Mesenchymal stem cell (in vitro differentiated cells and primary cell): ENCODE measurements at regions not wholly inside any gene's neighbourhood (a gene's known extent, or its start where the extent isn't known, plus 50 kb on each side); places are given as distances from the start of the nearest gene placed in this dataset.

ENCODE experiments used
- DNase-seq: peaks from one replicate; pipeline ENCODE4 v3.0.0-alpha.2; 2013
- H2AFZ ChIP-seq: one replicate; pipeline ENCODE4 v1.6.1; 2013; ENCODE audit warnings: low read depth, mild to moderate bottlenecking, control low read depth, inconsistent platforms, low read length, moderate library complexity
- H2AK5ac ChIP-seq: 2 replicates; pipeline ENCODE4 v1.6.1; 2013; ENCODE audit warnings: low read length, moderate library complexity, mild to moderate bottlenecking, inconsistent platforms; ENCODE audit not compliant: severe bottlenecking
- H2BK120ac ChIP-seq: one replicate; pipeline ENCODE4 v1.6.1; 2013; ENCODE audit warnings: low read depth, mild to moderate bottlenecking, inconsistent platforms, low read length, moderate library complexity
- H2BK12ac ChIP-seq, 2 experiments: one replicate each; pipeline ENCODE4 v1.6.1; 2013; ENCODE audit warnings: inconsistent platforms in 2 of 2, low read length in 2 of 2, mild to moderate bottlenecking in 2 of 2, moderate library complexity in 2 of 2, control low read depth in 1 of 2
- H2BK15ac ChIP-seq: one replicate; pipeline ENCODE4 v1.6.1; 2013; ENCODE audit warnings: mild to moderate bottlenecking, low read depth, inconsistent platforms; ENCODE audit not compliant: poor library complexity, severe bottlenecking
- H2BK5ac ChIP-seq: 2 replicates; pipeline ENCODE4 v1.6.1; 2013; ENCODE audit warnings: low read depth, mild to moderate bottlenecking, low read length, control low read depth, inconsistent platforms; ENCODE audit not compliant: poor library complexity, severe bottlenecking
- H3K14ac ChIP-seq, 2 experiments: one replicate each; pipeline ENCODE4 v1.6.1; 2013; ENCODE audit warnings: inconsistent platforms in 2 of 2, low read length in 2 of 2, control low read depth in 1 of 2, mild to moderate bottlenecking in 1 of 2, moderate library complexity in 1 of 2
- H3K18ac ChIP-seq, 2 experiments: one replicate each; pipeline ENCODE4 v1.6.1; 2013; ENCODE audit warnings: inconsistent platforms in 2 of 2, low read length in 2 of 2, control low read depth in 1 of 2, low read depth in 1 of 2, mild to moderate bottlenecking in 1 of 2
- H3K23ac ChIP-seq, 2 experiments: one replicate each; pipeline ENCODE4 v1.6.1; 2013; ENCODE audit warnings: inconsistent platforms in 2 of 2, low read length in 2 of 2, mild to moderate bottlenecking in 2 of 2, moderate library complexity in 2 of 2, control low read depth in 1 of 2
- H3K27ac ChIP-seq: 2 replicates; pipeline ENCODE4 v1.5.1; 2013; ENCODE audit warnings: mild to moderate bottlenecking, moderate library complexity, low read length, control low read depth, inconsistent platforms; ENCODE audit not compliant: poor library complexity, severe bottlenecking
- H3K27me3 ChIP-seq, 2 experiments: 2 replicates each; pipeline versions ENCODE4 v1.6.1 to v1.7.0; 2013; ENCODE audit warnings: low read length in 2 of 2, mild to moderate bottlenecking in 2 of 2, moderate library complexity in 2 of 2, control low read depth in 1 of 2, inconsistent platforms in 1 of 2; ENCODE audit not compliant: control insufficient read depth in 1 of 2, insufficient read depth in 1 of 2
- H3K36me3 ChIP-seq, 2 experiments: 2 replicates each; pipeline versions ENCODE4 v1.6.1 to v1.7.0; 2013; ENCODE audit warnings: low read length in 2 of 2, control low read depth in 1 of 2, inconsistent platforms in 1 of 2, low read depth in 1 of 2, mild to moderate bottlenecking in 1 of 2; ENCODE audit not compliant: insufficient read depth in 2 of 2, control insufficient read depth in 1 of 2
- H3K4ac ChIP-seq, 2 experiments: one replicate each; pipeline ENCODE4 v1.6.1; 2013; ENCODE audit warnings: inconsistent platforms in 2 of 2, low read length in 2 of 2, mild to moderate bottlenecking in 2 of 2, moderate library complexity in 2 of 2, control low read depth in 1 of 2, low read depth in 1 of 2
- H3K4me1 ChIP-seq: 2 replicates; pipeline ENCODE4 v1.6.1; 2013; ENCODE audit warnings: low read depth, low read length, control low read depth; ENCODE audit not compliant: control insufficient read depth, insufficient read depth
- H3K4me2 ChIP-seq: 2 replicates; pipeline ENCODE4 v1.6.1; 2013; ENCODE audit warnings: low read length, mild to moderate bottlenecking, inconsistent platforms; ENCODE audit not compliant: poor library complexity, severe bottlenecking
- H3K4me3 ChIP-seq, 2 experiments: 2 replicates each; pipeline versions ENCODE4 v1.5.1 to v1.7.0; 2013; ENCODE audit warnings: low read length in 2 of 2, mild to moderate bottlenecking in 2 of 2, control low read depth in 1 of 2, low read depth in 1 of 2; ENCODE audit not compliant: insufficient read depth in 1 of 2
- H3K79me1 ChIP-seq: replicated peaks from 2 replicates; pipeline ENCODE4 v1.6.1; 2013; ENCODE audit warnings: mild to moderate bottlenecking, control low read depth, low read length, inconsistent platforms; ENCODE audit not compliant: poor library complexity, severe bottlenecking
- H3K9ac ChIP-seq: 2 replicates; pipeline ENCODE4 v1.7.0; 2013; ENCODE audit warnings: mild to moderate bottlenecking, low read length, moderate library complexity
- H3K9me3 ChIP-seq: 2 replicates; pipeline ENCODE4 v1.7.0; 2013; ENCODE audit warnings: mild to moderate bottlenecking, low read length; ENCODE audit not compliant: control insufficient read depth
- H4K8ac ChIP-seq: one replicate; pipeline ENCODE4 v1.6.1; 2013; ENCODE audit warnings: inconsistent platforms, mild to moderate bottlenecking, low read length, moderate library complexity
- H4K91ac ChIP-seq: one replicate; pipeline ENCODE4 v1.6.1; 2013; ENCODE audit warnings: mild to moderate bottlenecking, low read length, inconsistent platforms
- WGBS: methylation state at CpG from one replicate; pipeline ENCODE4 v1.1.7; 2013; ENCODE audit warnings: mixed read lengths; 5-methylcytosine and 5-hydroxymethylcytosine counted together

GRCh38 chr13:18952225-18953016 lies 229.2 kb downstream of the TUBA3C start:
- H2BK120ac ChIP-seq, result no peak overlapping the region
- no peak overlapping the region for H3K18ac ChIP-seq
- WGBS, result 63% methylated on average over 18 of the region's 18 CpGs
- H2AFZ ChIP-seq, result no peak overlapping the region
- no peaks in the 10 kb centered on the region for H3K4me1 ChIP-seq
- H3K4ac ChIP-seq, result no peak overlapping the region
- H3K36me3 ChIP-seq, result no peaks in the 10 kb centered on the region
- no peak overlapping the region for H3K14ac ChIP-seq
- no peak overlapping the region for H3K23ac ChIP-seq
- H2BK5ac ChIP-seq, result no peak overlapping the region
- H3K27me3 ChIP-seq, result no peaks in the 10 kb centered on the region
- H3K4me3 ChIP-seq, result no peak overlapping the region
- H3K27ac ChIP-seq, result no peak overlapping the region
- H2BK15ac ChIP-seq, result no peak overlapping the region
- no peak overlapping the region for H2BK12ac ChIP-seq
- no peak overlapping the region for H4K8ac ChIP-seq
- no peaks in the 10 kb centered on the region for H3K9me3 ChIP-seq
- H3K4me2 ChIP-seq, result no peak overlapping the region
- H3K9ac ChIP-seq, result no peak overlapping the region
- H2AK5ac ChIP-seq, result no peak overlapping the region
- no peak overlapping the region for H4K91ac ChIP-seq
- no peaks in the 10 kb centered on the region for H3K79me1 ChIP-seq
- DNase-seq, result no peak

- no peak overlapping the region for H3K27ac ChIP-seq
- H2BK12ac ChIP-seq, result no peak overlapping the region
- no peak overlapping the region for H2BK15ac ChIP-seq
- DNase-seq, result no peak
- no peak overlapping the region for H3K23ac ChIP-seq
- no peaks in the 10 kb centered on the region for H3K4me1 ChIP-seq
- no peak overlapping the region for H3K9ac ChIP-seq
- no peak overlapping the region for H3K4ac ChIP-seq
- no peaks in the 10 kb centered on the region for H3K79me1 ChIP-seq
- H3K4me2 ChIP-seq, result no peak overlapping the region
- H3K14ac ChIP-seq, result no peak overlapping the region
- H2AK5ac ChIP-seq, result no peak overlapping the region
- WGBS, result 92% methylated on average over 13 of the region's 13 CpGs
- no peak overlapping the region for H2AFZ ChIP-seq
- no peak overlapping the region for H3K18ac ChIP-seq
- H4K91ac ChIP-seq, result no peak overlapping the region
- H3K4me3 ChIP-seq, result no peak overlapping the region
- H3K27me3 ChIP-seq, result no peaks in the 10 kb centered on the region
- H2BK5ac ChIP-seq, result no peak overlapping the region
- H3K9me3 ChIP-seq, result no peaks in the 10 kb centered on the region
- no peak overlapping the region for H4K8ac ChIP-seq
- no peak overlapping the region for H2BK120ac ChIP-seq
- H3K36me3 ChIP-seq, result no peaks in the 10 kb centered on the region
Observed at GRCh38 chr13:18951412-18951811, 230.2 kb downstream of the TUBA3C start.

- H3K9ac ChIP-seq, result no peak overlapping the region
- H3K4me3 ChIP-seq, result no peak overlapping the region
- no peak overlapping the region for H2AFZ ChIP-seq
- H3K9me3 ChIP-seq, result no peaks in the 10 kb centered on the region
- H3K4me2 ChIP-seq, result no peak overlapping the region
- H3K27me3 ChIP-seq, result no peaks in the 10 kb centered on the region
- no peak overlapping the region for H3K23ac ChIP-seq
- no peak overlapping the region for H3K14ac ChIP-seq
- no peak overlapping the region for H3K4ac ChIP-seq
- no peaks in the 10 kb centered on the region for H3K36me3 ChIP-seq
- no peak for DNase-seq
- WGBS, result 83% methylated on average over 7 of the region's 7 CpGs
- no peak overlapping the region for H2BK12ac ChIP-seq
- no peak overlapping the region for H3K18ac ChIP-seq
- H2BK5ac ChIP-seq, result no peak overlapping the region
- H2BK15ac ChIP-seq, result no peak overlapping the region
- H2BK120ac ChIP-seq, result no peak overlapping the region
- no peak overlapping the region for H2AK5ac ChIP-seq
- H3K4me1 ChIP-seq, result no peaks in the 10 kb centered on the region
- H4K8ac ChIP-seq, result no peak overlapping the region
- H3K79me1 ChIP-seq, result no peaks in the 10 kb centered on the region
- no peak overlapping the region for H3K27ac ChIP-seq
- H4K91ac ChIP-seq, result no peak overlapping the region
Observed at GRCh38 chr13:18949970-18950369, 231.7 kb downstream of the TUBA3C start.

- H3K18ac ChIP-seq, result no peak overlapping the region
- no peaks in the 10 kb centered on the region for H3K9me3 ChIP-seq
- H3K4me2 ChIP-seq, result no peak overlapping the region
- no peak overlapping the region for H3K23ac ChIP-seq
- H2BK15ac ChIP-seq, result no peak overlapping the region
- no peak overlapping the region for H3K9ac ChIP-seq
- no peaks in the 10 kb centered on the region for H3K36me3 ChIP-seq
- no peaks in the 10 kb centered on the region for H3K27me3 ChIP-seq
- H3K79me1 ChIP-seq, result no peaks in the 10 kb centered on the region
- H2BK120ac ChIP-seq, result no peak overlapping the region
- H2BK5ac ChIP-seq, result no peak overlapping the region
- H2AFZ ChIP-seq, result no peak overlapping the region
- H3K4ac ChIP-seq, result no peak overlapping the region
- H3K4me3 ChIP-seq, result no peak overlapping the region
- WGBS, result 57% methylated on average over 9 of the region's 9 CpGs
- no peak overlapping the region for H3K14ac ChIP-seq
- no peak overlapping the region for H2BK12ac ChIP-seq
- H4K8ac ChIP-seq, result no peak overlapping the region
- H3K4me1 ChIP-seq, result no peaks in the 10 kb centered on the region
- no peak for DNase-seq
- H4K91ac ChIP-seq, result no peak overlapping the region
- H3K27ac ChIP-seq, result no peak overlapping the region
- H2AK5ac ChIP-seq, result no peak overlapping the region
Observed at GRCh38 chr13:18949489-18949761, 232.2 kb downstream of the TUBA3C start.
